Urinary bladder (tissue), 3 donors: ENCODE measurements at regions not wholly inside any gene's neighbourhood (a gene's known extent, or its start where the extent isn't known, plus 50 kb on each side); places are given as distances from the start of the nearest gene placed in this dataset.
"Not testable (repeated sequence)": the region's sequence is repeated elsewhere in the genome, so short reads cannot be mapped to it uniquely, and the experiment has no call there.

Source experiments
- DNase-seq: peaks from one replicate; pipeline ENCODE4 v3.0.0-alpha.2; 2015; ENCODE audit errors: extremely low spot score
- H3K27ac ChIP-seq: one replicate; pipeline ENCODE4 v1.5.1; 2013; ENCODE audit warnings: low read depth, mild to moderate bottlenecking, moderate library complexity
- H3K36me3 ChIP-seq: one replicate; pipeline ENCODE4 v1.6.1; 2013; ENCODE audit warnings: mild to moderate bottlenecking, moderate library complexity; ENCODE audit not compliant: insufficient read depth
- H3K4me1 ChIP-seq: one replicate; pipeline ENCODE4 v1.6.1; 2013; ENCODE audit warnings: mild to moderate bottlenecking, moderate library complexity; ENCODE audit not compliant: insufficient read depth
- H3K4me3 ChIP-seq: one replicate; pipeline ENCODE4 v1.5.1; 2013; ENCODE audit warnings: low read depth, low read length
- WGBS: extraction: QIAGEN DNeasy Blood & Tissue Kit; methylation state at CpG from one replicate; pipeline ENCODE4 v1.1.7; 2013; 5-methylcytosine and 5-hydroxymethylcytosine counted together
- donor health status: healthy with polysubstance abuse.
- donor health status: healthy.

- WGBS, result 84% methylated on average over 6 of the region's 6 CpGs
- no peak overlapping the region for H3K27ac ChIP-seq
- H3K4me3 ChIP-seq, result no peak overlapping the region
- DNase-seq, result no peak
- H3K36me3 ChIP-seq, result no peaks in the 10 kb centered on the region
- no peaks in the 10 kb centered on the region for H3K4me1 ChIP-seq
Measured at GRCh38 chr18:51479736-51480135, 282.3 kb upstream of the MEX3C start.

- Histone ChIP-seq H3K4me3 (no peak overlapping the region), H3K36me3 (no peaks in the 10 kb centered on the region), H3K27ac (no peak overlapping the region), H3K4me1 (no peaks in the 10 kb centered on the region)
- 73% methylated on average over 5 of the region's 5 CpGs for WGBS
- DNase-seq, result no peak
Measured at GRCh38 chr18:51480407-51481261, 283.2 kb upstream of the MEX3C start.

DNA sequence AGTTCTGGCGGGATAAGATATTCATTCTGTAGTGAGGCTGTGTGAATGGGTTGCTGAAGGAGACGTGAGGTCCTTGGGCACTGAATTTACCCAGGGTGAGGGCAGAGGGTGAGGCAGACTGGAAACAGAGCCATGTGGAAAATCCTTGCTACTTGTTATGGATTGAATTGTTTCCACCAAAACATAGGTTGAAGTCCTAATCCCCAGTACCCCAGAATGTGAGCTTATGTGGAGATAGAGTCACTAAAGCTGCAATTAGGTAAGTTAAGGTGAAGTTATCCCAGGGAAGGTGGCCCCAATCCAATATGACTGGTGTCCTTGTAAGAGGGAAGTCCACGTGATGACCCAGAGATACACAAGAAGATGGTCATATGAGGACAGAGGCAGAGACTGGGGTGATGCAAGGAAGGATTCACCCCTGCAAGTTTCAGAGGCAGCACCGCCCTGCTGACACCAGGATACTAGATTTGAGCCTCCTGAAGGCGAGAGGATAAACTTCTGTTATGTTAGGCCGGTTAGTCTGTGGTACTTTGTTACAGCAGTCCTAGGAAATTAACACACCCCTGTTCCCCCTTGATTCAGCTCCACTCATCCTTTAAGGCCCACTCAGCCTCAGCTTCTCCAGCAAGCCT is 289.4 kb upstream of the MEX3C start:
- no peak for DNase-seq
- H3K4me1 ChIP-seq, result no peaks in the 10 kb centered on the region
- H3K27ac ChIP-seq, result no peak overlapping the region
- no peaks in the 10 kb centered on the region for H3K36me3 ChIP-seq
- H3K4me3 ChIP-seq, result no peak overlapping the region
- 88% methylated on average over 6 of the region's 6 CpGs for WGBS

GRCh38 chr18:51490417-51490816 is 292.9 kb upstream of the MEX3C start:
- no peaks in the 10 kb centered on the region for H3K36me3 ChIP-seq
- no peaks in the 10 kb centered on the region for H3K4me1 ChIP-seq
- no peak overlapping the region for H3K27ac ChIP-seq
- DNase-seq, result no peak
- WGBS, result 91% methylated on average over 3 of the region's 3 CpGs
- no peak overlapping the region for H3K4me3 ChIP-seq

DNA sequence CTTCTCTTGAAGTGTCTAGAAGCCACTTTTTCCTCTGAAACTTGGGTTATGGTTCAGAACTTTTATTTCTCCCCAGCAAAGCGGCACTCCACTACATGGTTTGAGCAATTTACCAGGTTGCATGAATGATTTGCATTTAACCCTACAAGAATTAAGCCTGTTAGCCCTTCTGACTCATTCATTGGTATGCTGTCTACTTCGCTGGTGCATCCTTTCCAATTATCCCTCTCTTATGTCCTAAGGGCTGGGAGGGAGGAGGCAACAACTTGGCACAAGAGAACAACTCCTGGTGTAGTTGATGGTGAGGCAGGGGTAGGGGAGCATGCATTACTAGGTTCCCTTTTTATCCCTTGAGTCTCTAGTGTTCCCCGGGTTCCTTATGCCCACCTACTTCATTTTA is 293.4 kb upstream of the MEX3C start:
- Histone ChIP-seq H3K36me3 (no peaks in the 10 kb centered on the region), H3K4me3 (no peak overlapping the region), H3K27ac (no peak overlapping the region), H3K4me1 (no peaks in the 10 kb centered on the region)
- WGBS, result 83% methylated on average over 3 of the region's 3 CpGs
- no peak for DNase-seq

DNA sequence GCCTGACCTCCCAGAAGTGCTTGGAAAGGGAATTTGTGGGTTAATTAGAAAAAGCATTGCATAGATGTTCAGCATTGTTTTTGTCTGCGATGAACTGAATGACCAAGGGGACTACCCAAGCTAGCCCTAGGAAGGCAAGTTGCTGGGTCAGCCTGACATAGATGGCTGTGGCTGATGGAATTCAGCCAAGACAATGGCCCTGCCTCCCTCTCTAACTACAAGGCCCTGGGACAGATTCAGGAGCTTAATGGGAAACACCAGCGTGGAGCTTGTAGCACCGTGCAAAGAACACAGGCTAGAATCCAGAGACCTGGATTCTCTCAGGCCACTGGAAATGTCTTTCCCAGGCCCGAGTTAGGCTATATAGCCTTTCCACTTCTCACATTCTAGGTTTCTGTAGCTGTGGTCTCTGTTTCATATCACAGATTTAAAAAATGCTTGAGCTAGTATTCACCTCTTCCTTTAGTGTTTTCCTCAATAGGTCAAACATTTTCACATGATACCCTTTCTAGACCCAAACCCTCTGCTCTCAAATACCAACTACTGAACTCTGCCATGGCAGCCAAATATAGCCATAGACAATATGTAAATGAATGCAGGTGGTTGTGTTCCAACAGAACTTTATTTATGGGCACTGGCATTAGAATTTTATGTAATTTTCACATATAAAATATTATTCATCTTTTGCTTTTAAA is 294.3 kb upstream of the MEX3C start:
- Histone ChIP-seq H3K27ac (no peak overlapping the region), H3K4me1 (no peaks in the 10 kb centered on the region), H3K36me3 (no peaks in the 10 kb centered on the region), H3K4me3 (no peak overlapping the region)
- 79% methylated on average over 4 of the region's 4 CpGs for WGBS
- DNase-seq, result no peak

DNA sequence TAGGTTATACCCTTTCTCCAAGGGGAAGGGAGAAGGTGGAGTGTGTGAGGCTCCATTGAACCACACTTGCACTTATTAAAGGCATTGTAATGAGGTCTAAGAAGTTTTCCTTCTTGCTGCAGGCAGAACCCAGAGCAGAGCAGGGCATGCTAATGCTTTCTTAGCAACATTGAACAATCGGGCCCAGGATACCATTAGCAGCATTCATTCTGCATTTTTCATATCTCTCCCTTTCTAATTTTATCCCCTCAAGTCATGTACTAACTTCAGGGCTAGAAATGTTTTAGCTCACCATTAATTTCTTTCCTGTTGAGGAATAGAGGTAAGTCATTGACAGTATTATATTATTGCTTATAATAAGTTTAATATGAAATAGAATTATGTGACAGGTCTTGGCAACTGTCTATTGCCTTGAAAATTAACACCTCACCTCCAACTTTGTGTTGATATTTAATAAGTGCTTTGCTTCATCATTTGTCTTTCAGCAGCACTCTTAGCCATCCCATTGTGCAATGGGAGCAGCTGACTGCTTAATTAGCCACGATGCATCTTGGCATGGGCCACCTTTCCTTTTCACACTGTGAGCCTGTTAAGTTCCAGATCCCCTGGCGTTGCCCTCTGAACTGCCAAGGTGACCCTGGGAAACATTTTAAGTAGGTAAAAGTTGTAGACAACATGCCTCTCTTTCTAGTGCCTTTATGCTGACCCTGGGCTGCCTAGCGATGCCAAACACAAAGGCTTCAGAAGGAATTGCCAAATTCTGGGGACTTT is 300.8 kb upstream of the MEX3C start:
- H3K27ac ChIP-seq, result no peak overlapping the region
- 73% methylated on average over 4 of the region's 4 CpGs for WGBS
- no peaks in the 10 kb centered on the region for H3K4me1 ChIP-seq
- DNase-seq, result no peak
- no peak overlapping the region for H3K4me3 ChIP-seq
- H3K36me3 ChIP-seq, result no peaks in the 10 kb centered on the region

- no peak for DNase-seq
- Histone ChIP-seq H3K27ac (no peak overlapping the region), H3K4me1 (no peaks in the 10 kb centered on the region), H3K36me3 (no peaks in the 10 kb centered on the region), H3K4me3 (no peak overlapping the region)
Measured at GRCh38 chr18:51503351-51503750, 305.9 kb upstream of the MEX3C start.

GRCh38 chr18:51506811-51507210 is 309.3 kb upstream of the MEX3C start:
- no peak for DNase-seq
- 80% methylated on average over 3 of the region's 3 CpGs for WGBS
- no peak overlapping the region for H3K27ac ChIP-seq
- H3K4me1 ChIP-seq, result no peaks in the 10 kb centered on the region
- no peaks in the 10 kb centered on the region for H3K36me3 ChIP-seq
- H3K4me3 ChIP-seq, result no peak overlapping the region

DNA sequence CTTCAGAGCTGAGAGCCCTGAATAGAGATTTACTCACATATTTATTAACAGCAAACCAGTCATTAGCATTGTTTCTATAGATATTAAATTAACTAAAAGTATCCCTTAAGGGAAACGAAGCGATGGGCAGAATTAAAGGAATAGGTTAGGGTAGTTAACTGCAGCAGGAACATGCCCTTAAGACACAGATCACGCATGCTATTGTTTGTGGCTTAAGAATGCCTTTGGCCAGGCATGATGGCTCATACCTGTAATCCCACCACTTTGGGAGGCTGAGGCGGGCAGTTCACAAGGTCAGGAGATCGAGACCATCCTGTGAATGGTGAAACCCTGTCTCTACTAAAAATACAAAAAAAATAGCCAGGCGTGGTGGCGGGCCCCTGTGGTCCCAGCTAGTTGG is 310.9 kb upstream of the MEX3C start:
- not testable (repeated sequence) for H3K4me3 ChIP-seq, H3K36me3 ChIP-seq, H3K27ac ChIP-seq, DNase-seq, H3K4me1 ChIP-seq
- 91% methylated on average over 7 of the region's 7 CpGs for WGBS

GRCh38 chr18:51510020-51510419 is 312.5 kb upstream of the MEX3C start:
- no peaks in the 10 kb centered on the region for H3K4me1 ChIP-seq
- no peak overlapping the region for H3K27ac ChIP-seq
- H3K36me3 ChIP-seq, result no peaks in the 10 kb centered on the region
- DNase-seq, result no peak
- no peak overlapping the region for H3K4me3 ChIP-seq

GRCh38 chr18:51513517-51513916 is 316.0 kb upstream of the MEX3C start:
- no peak for DNase-seq
- Histone ChIP-seq H3K36me3 (no peaks in the 10 kb centered on the region), H3K4me3 (no peak overlapping the region), H3K27ac (no peak overlapping the region), H3K4me1 (no peaks in the 10 kb centered on the region)

- Histone ChIP-seq H3K4me1 (no peaks in the 10 kb centered on the region), H3K36me3 (no peaks in the 10 kb centered on the region), H3K27ac (no peak overlapping the region), H3K4me3 (no peak overlapping the region)
- WGBS, result 73% methylated on average over 2 of the region's 2 CpGs
- DNase-seq, result no peak
Measured at GRCh38 chr18:51514128-51514527, 316.6 kb upstream of the MEX3C start.
